GM10266 (cell line): ENCODE measurements at regions not wholly inside any gene's neighbourhood (a gene's known extent, or its start where the extent isn't known, plus 50 kb on each side); places are given as distances from the start of the nearest gene placed in this dataset.
A peak's percentile ranks its signal among the peaks of the same experiment; 100 is the strongest.

Source experiments
- DNase-seq: peaks from one replicate; pipeline ENCODE4 v3.0.0; 2012; ENCODE audit errors: extremely low spot score
- TF ChIP-seq, protein P1 (sequence below): IDR thresholded peaks from 2 replicates; pipeline ENCODE4 v1.5.1; 2012; ENCODE audit warnings: mild to moderate bottlenecking, low read depth; ENCODE audit not compliant: control insufficient read depth, insufficient read depth; ENCODE audit errors: missing control alignments

DNA sequence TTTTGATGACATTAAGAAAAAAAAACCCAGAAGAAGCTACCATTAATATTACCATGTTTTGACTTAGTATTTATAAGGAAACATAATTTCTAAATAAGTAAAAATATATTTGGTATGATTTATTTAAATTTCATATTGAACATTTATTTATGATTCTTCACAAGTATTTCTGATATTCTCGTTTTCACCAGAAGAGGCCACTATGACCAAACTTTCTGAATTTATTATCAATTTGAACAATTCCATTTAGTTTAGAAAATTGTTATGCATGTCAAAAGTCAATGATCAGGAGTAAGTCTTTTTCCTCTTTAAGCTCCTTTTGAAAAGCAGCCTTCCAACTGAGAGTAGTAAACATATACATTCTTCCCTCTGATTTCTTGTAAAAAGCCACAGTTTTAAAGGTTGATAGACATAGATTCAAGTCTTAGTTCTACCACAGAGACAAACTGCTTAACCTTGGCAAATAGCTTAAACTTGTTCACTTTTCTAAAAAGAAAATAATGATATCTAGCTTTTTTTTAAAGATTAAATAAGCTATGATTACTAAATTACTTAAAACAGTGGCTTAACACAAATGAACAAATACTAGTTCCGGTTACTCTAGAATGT is 329.9 kb downstream of the TRIB2 start:
- no peak for DNase-seq
- TF ChIP-seq, protein P1, sequence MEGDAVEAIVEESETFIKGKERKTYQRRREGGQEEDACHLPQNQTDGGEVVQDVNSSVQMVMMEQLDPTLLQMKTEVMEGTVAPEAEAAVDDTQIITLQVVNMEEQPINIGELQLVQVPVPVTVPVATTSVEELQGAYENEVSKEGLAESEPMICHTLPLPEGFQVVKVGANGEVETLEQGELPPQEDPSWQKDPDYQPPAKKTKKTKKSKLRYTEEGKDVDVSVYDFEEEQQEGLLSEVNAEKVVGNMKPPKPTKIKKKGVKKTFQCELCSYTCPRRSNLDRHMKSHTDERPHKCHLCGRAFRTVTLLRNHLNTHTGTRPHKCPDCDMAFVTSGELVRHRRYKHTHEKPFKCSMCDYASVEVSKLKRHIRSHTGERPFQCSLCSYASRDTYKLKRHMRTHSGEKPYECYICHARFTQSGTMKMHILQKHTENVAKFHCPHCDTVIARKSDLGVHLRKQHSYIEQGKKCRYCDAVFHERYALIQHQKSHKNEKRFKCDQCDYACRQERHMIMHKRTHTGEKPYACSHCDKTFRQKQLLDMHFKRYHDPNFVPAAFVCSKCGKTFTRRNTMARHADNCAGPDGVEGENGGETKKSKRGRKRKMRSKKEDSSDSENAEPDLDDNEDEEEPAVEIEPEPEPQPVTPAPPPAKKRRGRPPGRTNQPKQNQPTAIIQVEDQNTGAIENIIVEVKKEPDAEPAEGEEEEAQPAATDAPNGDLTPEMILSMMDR: peak; percentile 26

DNA sequence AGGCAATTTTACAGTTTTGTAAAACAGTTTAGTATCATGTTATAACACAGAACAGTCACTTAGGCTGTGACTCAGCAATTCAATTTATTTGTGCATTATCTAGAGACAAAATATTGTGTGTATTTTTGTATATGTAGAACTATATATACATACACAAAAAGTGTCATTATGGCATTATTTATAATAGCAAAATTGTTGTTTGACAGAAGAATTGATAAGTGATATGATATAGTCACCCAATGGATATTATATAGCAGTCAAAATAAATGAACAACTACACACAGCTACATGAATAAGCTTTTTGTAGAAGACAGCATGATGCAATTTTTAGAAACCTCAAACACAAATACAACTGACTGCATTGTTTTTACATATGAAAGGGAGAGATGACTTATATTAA is 334.0 kb downstream of the TRIB2 start:
- DNase-seq: no peak
- TF ChIP-seq, protein P1: no peak

DNA sequence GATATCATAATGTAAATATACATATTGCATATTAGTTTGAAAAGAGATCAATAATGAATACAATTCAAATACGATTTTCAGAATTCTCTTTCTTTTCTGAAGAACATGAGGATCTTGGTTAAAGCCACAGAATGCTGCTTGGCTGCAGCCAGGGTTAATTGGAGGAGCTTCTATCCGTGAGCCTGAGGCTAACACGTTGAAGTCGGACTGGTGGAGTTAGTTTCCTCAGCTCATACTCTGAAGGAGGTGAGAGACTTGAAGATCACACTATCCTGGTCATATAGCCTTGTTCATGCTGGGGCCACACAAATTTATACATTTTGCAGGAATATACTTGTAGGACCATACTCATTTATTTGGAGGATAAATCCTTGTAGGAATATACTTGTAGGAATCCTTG is 335.8 kb downstream of the TRIB2 start:
- DNase-seq: no peak
- TF ChIP-seq, protein P1: no peak

DNA sequence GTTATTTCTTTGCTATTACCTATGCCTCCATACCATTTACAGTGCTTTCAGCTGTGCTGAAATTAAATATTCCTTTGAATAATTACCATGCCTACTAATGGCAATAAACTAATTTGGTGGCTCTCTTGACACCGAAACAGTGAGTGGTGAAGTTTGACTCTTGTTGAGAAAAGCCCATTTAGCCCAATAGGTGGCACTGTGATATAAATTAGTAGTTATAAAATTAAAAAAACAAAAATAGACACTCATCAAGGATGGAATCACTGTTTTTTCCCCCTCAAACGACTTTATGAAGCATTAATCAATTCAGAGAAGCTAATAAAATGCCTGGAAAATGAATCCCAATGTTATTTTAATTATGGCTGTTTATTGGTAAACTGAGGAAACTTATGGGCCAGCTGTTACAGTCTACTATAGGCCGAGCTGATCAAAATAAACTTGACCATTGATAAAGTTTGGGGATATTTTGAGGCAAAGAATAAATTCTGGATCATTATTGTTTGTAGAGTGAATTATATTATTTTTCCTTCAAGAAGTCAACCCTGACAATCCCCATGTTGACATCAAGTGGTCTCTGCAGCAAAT is 339.6 kb downstream of the TRIB2 start:
- TF ChIP-seq, protein P1: peak; percentile 14

DNA sequence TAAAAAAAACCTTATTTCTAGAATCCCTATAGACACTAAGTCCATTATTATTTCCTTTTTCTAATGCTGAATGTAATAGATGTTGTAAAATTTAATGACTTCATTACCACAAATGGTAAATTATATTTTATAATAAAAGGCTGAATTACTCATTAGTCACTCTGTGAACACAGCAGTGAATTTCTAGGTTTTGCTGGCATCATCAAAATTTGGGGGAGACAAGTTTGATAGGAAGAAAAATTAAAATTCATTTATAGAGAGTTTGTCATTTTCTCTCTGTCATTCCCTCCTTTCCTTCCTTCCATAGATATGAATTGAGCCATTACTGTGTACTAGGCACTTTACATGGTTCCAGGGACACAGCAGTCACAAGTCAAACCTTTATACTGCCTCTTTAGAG is 340.9 kb downstream of the TRIB2 start:
- DNase-seq: no peak
- TF ChIP-seq, protein P1: no peak

More for the DNA sequence above, 339.6 kb downstream of the TRIB2 start:
- DNase-seq: no peak

DNA sequence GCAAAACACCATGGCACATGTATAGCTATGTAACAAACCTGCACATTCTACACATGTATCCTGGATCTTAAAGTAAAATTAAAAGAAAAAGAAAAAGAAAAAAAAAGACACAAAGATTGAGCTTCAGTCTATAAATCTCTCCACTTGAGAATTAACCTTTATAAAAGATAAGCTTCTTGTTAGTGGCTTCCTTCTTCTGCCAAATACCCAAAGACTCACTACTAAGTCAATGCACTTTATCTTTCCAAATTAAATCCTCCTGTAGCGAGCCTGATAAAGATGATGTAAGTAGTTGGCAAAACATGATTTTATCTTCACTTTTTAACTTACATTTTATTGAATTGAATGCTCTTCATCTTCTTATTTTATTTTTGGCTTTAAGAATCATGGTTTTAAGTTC is 349.9 kb downstream of the TRIB2 start:
- no peak for DNase-seq
- TF ChIP-seq, protein P1: no peak

DNA sequence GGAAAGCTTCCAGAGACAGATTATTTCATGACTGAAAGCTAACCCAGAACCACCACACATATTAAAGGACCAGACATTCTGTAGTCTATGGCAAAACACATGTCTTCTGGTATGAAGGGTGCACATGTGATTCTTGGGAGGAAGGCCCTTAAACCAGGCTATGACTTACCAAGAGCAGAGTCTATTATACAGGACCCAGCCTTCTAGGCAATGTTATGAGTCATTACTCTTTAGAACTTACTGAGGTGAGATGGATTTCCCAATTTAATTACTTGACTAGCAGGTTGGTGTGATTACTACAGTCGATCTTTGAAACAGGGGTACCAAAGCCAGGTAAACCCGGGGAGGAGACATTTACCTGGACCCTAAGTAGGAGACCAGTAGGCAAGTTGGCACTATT is 350.8 kb downstream of the TRIB2 start:
- no peak for DNase-seq
- TF ChIP-seq, protein P1: no peak
